Left renal cortex interstitium (tissue), 4 donors: ENCODE measurements at regions not wholly inside any gene's neighbourhood (a gene's known extent, or its start where the extent isn't known, plus 50 kb on each side); places are given as distances from the start of the nearest gene placed in this dataset.
"Not testable (repeated sequence)": the region's sequence is repeated elsewhere in the genome, so short reads cannot be mapped to it uniquely, and the experiment has no call there.

Experiments
- DNase-seq, 4 donors: peaks; one replicate each; pipeline ENCODE4 v3.0.0-alpha.2; 2013; ENCODE audit warnings: low read depth in 4 of 4, low spot score in 2 of 4, missing footprints in 1 of 4

DNA sequence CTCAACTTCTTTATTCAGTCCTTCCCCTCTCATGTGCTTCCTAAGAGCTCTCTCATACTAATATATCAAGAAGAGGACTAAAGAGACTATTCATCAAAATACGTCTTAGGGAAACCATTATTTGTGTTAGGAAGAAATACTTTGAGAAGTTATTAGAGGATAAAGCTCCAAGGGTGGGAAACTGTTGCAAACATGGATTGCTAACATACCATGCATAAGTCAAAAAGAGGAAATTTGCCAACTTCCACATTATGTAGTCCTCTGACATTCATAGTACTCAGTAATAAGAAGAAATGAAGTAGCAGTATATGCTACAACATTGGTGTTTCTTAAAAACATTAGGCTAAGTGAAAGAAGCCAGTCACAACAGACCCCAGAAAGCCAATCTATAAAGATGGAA, 128.8 kb upstream of the CLEC14A start:
- DNase-seq, result no peak

DNA sequence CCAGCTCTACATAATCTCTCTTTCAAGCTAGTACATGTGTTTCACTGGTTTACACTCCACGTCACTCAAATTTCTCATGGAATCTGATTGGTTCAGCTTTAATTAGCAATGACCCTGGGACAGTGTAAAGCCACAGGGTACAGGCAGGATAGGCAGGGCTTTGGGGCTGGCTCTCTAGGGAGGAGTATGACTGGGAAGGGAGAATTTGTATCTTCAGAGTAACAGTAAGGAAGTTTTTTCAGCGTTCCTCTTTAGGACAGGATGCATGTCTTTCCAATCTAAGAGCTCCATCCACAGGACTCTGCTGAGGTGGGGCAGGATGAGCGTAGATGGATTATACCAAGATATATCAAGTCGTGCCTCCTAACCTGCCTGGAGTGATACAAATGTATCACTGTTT, 112.0 kb upstream of the CLEC14A start:
- no peak for DNase-seq

DNA sequence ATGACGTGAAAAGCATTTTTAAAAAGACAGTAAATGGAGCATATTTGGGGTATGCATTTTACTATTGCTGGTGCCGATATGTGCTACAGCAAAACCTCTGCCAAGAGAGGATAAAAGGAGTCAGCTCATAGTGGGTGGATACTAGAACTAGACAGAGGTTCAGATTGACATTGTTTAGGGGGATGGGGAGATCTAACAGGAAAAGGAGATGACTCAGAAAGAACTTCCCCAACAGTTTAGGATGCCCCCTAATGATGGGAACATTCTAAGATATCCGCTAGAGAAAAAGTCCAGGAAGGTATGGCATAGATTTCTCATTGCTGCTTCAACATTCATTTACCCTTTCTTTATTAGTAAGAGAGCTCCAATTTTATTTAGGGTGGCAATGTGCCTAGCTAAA, 110.5 kb upstream of the CLEC14A start:
- no peak for DNase-seq

DNA sequence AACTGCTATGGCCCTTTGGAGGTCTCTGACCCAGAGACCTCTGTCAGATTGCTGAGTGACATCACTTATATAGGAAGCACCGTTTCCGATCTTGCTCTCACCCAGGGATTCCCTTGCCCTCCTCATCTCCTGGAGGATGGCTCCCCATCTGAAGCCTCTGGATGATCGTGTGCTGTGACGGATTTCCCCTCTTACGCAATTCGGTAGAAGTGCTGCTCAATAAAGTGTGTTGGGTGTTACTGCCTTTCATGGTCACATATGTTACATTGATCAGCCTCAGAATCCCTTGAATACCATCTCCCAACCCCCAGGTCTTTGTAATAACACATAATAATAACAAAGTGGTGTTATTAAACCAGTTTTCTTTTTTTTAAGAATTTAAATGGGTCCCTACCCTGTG, 107.3 kb upstream of the CLEC14A start:
- no peak for DNase-seq

DNA sequence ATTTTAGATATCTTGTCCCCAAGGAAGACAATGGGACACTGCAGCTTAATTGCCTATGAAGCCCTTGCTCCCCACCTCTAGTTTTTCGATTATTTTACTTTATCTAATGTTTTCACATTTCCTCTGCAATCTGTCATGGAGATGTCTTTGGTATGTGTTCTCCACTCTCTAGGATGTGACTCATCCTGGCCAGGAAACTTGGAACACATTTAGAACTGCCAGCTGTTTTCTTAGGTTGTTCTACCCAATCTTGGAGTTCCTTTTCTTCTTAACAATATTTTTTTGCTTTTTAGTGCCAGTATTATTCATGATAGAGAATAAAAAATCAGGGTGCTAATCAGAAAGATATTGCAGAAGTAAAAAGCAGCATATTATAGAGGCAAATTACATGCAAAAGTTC, 101.7 kb upstream of the CLEC14A start:
- no peak for DNase-seq

DNA sequence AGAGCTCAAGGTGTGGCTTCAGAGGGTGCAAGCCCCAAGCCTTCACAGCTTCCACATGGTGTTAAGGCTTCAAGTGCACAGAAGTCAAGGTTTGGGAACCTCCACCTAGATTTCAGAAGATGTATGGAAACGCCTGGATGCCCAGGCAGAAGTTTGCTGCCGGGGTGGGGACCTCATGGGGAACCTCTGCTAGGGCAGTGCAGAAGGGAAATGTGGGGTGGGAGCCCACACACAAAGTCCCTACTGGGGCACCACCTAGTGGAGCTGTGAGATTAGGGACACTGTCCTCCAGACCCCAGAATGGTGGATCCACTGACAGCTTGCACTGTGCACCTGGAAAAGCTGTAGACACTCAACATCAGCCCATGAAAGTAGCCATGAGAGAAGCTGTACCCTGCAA, 99.6 kb upstream of the CLEC14A start:
- DNase-seq, result not testable (repeated sequence)

DNA sequence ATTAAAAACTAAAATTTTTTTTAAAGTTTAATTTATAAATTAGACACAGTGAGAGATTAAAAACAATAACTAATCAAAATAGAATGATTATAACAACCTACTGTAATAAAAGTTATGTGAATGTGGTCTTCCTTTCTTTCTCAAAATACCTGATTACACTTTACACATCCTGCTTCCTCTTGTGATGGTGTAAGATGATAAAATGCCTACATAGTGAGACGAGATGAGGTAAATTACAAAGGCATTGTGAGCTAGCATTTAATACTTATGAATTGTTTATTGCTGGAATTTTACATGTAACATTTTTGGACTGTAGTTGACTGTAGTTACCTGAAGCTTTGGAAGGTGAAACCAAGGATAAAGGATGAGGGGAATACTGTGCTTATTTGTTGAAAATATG, 94.2 kb upstream of the CLEC14A start:
- DNase-seq, result no peak

DNA sequence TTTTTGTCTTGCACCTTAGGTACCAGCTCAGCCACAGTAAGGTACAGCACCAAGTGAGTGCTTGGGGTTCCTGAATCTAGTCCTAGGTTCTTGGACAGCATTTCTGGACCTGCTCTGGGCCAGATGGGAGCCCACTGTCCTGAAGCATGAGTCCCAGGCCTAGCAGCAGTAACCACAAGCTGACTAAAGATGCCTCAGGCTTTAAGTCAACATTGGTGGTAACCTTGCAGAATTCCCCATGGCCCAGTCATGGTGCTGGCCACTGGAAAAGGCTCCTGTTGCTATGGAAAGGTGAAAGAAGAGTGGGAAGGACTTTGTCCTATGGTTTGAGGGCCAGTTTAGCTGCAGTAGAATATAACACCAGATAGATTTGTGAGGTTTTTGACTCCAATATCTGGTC, 86.9 kb upstream of the CLEC14A start:
- no peak for DNase-seq

DNA sequence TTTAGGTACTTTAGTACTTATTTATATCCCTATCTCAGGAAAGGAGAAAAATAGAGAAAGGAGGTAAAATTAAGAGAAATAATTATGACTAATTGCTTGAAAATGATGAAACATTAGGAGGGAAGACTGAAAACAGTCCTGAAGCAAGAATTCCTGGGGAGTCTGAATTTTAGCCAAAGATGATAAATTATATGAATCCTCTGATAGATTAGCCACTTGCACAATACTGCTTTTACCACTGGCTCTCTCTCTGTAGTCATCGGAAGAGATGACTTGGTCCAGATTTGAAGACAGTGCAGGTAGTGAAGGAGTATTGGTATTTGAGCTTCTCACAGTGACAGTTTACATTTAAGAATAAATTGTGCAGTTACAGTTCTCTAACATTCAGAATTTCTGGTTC, 83.8 kb upstream of the CLEC14A start:
- no peak for DNase-seq

DNA sequence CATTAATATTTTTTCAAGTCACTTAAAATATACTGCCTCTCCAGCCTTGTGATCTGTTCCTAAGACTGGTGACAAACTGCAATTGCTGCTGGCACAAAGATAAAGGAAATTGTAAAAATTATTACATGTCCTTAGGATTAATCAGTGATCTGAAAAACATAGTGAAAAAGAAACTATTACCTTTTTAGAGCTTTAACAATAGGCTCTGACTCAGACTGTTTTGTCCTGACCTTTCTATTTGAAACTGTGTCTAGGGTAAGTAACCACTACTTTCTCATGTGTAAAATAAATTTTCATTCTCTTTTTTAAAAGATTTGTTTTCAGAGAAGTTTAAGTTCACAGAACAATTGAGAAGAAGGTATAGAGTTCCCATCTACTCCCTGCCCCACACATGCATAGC, 80.4 kb upstream of the CLEC14A start:
- DNase-seq, result no peak

DNA sequence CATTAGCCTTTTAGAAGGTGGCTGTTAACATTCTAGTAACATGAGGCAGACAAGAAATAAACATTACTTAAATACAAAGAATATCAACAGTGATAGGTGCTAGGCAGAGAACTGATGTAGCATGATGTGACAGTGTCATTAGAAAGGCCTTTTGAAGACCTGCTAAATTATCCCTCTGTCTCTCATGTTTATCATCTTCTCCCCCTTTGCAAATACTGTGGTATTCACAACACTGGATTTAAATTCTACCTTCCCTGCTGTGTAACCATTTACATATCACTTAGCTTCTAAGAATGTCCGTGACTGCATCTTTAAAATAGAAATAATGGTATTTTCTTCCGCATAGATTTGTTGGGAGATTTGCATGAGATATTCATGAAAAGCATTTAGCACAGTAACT, 74.4 kb upstream of the CLEC14A start:
- no peak for DNase-seq

DNA sequence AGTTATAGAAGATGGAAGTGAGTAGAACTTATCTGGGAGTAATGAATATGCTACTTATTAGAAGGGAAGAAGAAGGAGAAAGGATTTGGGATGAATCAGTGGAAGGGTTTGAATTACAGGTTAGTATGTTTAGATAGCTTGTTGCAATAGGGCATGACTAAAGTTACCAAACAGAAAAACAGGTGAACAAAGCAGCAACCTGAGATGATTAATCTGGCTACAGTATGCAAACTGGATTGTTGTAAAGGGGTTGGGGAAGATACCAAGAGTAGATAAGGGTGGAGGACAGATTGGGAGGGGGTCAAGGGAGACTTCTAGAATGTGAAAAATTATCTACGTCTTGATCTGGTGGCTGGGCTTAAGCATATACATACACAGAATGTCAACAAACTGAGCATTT, 73.4 kb upstream of the CLEC14A start:
- DNase-seq, result no peak

DNA sequence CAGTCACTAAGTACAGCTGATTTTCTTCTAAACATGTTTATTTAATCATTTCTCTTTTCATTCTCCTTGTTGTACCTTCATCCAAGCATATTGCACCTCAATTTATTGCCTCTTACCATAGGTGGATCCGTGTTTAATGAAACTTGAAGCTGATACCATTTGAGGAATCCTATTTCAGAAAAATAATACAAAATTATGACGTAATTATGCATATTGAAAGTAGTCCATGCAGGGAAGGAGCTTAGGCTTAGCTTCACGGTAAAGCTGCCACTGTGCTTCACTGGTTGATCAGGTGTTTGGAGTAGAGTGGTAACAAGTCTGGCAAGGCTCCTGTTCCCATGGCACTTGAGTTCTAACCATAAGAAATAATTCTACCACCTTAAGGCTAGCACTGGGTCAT, 61.0 kb upstream of the CLEC14A start:
- DNase-seq, result no peak

DNA sequence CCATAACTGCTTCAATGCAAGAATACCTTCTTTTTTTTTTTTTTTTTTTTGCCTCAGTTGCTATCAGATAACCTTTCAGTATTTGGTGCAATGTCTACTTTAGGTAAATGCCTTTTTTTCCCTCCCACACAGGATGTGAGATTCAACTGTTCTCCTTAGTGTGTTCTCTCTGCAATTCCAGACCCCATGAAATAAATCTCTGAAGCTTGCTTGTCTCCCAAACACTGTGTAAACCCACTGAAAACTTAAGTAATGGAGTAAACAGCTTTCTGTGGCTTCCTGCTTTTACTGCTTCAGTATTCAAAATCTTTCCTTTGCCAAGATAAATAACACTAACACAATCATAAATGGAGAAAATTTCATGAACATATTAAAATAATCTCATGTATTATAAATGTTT, 55.8 kb upstream of the CLEC14A start:
- DNase-seq, result peak in 1 of 4 donors; percentile 13

DNA sequence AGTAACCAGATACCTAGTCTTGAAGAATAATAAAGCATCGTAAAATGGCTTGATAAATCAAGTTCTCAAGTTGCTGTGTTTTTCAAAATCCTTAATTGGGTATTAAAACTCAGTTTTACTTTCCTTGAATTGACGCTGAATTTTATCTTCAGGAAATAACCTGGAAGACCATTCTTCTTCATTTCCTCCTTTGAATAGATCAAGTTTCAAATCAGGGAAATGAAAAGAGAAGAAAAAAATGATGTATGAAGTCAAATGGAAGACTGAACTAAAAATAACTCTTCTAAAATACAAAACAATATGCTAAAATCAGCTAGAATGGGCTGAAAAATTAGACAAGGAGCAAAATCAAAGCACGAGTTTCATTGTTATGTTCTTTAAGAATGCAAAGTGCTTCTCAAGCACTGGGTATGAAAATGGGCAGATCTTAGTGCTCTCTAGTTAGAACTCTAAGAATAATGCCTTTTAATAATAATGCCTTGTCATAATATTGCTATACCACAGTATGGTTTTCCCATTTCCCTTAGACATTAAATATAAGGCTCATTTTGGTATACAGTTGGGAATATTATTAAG, 54.6 kb upstream of the CLEC14A start:
- DNase-seq, result no peak

DNA sequence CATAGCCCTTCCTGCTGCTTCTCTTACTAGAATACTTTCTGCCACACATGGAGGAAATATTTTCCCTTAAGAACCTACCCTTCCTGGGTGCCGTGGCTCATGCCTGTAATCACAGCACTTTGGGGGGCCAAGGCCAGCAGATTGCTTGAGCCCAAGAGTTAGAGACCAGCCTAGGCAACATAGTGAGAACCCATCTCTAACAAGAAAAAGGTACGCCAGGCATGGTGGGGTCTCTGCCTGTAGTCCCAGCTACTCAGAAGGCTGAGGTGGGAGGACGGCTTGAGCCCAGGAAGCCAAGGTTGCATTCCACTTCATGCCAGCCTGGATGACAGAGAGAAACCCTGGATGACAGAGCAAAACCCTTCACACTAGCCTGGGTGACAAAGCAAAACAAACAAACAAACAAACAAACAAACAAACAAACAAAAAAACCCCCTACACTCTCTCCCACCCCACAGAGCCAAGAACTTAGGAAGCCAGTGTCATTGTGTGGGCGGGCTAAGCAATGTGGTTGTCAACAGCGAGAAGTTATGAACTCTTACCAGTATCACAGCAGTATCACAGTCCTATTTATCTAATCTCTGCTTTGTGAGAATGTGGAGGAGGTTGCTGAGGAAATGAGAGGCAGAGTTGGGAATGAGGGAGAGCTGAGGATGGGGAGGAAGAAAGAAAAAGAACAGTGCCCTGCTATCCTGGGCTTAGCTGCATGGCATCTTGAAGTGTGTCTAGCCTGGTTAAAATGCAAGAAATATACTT, 53.8 kb upstream of the CLEC14A start:
- DNase-seq, result no peak
